ENCODE measurements at regions not wholly inside any gene's neighbourhood (a gene's known extent, or its start where the extent isn't known, plus 50 kb on each side); places are given as distances from the start of the nearest gene placed in this dataset.

DNA sequence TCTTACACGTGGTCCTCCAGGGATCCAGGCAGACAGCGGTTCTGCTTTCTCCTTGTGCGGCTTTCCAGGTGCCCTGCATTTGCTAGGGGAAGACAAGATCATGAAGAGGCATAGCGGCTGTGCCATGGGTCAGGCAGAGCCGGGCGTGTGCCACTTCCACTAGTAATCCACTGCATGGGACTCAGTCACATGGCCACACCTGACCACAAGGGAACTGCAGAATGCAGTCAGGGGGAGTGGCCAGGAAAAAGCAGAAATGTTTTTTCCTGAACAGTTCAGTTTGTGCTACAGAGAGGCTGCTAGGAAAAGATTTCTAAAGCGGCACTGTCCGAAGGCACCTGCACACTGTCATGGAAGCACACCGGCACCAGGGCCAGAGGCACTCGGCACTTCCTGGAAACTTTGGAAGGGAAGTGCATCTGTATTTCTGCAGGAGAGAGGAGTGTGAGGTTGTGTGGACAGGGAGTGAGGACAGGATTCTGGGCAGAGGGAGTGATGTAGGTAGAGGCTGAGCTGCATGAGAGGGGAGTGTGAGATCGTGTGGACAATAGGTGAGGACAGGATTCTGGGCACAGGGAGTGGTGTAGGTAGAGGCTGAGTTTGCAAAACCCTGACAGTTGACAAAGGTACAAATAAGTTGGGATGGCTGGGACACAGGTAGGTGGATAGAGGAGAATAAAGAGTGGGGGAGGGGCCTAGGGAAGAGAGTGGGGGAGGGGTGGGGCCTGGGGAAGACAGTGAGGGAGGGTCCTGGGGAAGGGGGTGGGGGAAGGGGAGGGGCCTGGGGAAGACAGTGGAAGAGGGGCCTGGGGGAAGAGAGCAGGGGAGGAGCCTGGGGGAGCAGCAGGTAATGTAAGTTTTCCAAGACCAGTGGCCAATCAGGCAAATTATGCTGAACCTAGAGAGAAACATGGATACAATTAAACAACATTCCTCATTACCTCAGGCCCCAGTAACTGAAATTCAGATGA is 1436.3 kb downstream of the TBC1D22A start:
- peak; percentile 27 for DNase-seq

DNA sequence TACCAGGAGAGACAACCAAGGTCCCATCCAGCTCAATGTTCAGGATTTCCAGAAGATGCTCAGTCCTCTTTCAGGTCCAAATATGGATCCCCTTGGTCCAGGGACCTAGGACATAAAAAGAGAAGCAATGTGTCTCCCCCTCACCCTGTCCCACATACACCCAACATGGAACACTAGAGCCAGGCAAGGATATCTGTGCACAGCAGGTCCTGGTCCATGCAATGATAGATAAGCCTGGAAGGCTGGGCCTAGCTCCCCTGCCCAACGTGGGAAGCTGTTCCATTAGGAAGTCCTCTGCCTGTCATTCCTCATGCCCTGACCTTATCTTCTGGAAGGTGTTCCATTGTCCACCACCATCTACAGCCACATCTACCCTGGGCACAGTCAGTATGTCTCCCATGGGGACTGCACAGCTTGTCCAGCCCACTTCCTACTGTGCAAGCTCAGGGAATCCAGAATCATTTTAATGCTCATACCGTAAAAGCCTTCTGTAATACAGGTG is 1434.8 kb downstream of the TBC1D22A start:
- no peak for DNase-seq

DNA sequence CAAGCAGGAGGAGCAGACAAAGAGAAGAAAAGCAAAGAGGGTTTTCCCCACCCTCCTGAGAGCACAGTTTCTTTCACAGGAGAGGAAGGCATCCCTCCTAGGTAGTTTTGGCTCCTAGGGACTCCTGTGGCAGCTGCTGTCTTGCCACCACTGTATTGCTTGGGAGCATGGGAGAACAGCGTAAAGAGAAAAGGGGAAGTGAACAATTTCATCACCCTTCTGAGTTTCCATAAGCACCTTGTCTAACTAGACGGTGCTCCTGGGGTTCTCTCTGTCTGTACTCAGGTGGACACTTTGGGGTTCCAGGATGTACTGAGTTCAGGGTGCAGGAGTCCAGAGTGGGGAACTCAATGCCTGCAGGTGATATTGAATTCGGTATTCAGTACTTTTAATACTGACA is 1430.5 kb downstream of the TBC1D22A start:
- peak; percentile 3 for DNase-seq

DNA sequence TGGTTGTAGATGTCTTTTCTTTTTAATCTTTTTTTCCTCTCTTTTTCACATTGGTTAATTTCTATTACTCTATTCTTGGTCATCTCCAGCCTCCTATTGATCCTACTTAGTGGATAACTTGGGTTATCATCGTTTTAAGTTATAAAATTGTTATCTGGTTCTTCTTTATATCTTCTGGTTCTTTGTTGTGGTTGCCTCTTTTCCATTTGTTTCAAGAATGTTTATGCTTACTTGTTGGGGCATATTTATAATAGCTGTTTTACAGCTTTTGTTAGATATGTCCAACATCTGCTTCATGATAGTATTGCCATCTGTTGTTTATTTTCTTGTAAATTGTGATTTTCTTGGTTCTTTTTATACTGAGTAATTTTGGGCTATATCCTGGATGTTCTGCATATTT is 1429.6 kb downstream of the TBC1D22A start:
- DNase-seq, result no peak

DNA sequence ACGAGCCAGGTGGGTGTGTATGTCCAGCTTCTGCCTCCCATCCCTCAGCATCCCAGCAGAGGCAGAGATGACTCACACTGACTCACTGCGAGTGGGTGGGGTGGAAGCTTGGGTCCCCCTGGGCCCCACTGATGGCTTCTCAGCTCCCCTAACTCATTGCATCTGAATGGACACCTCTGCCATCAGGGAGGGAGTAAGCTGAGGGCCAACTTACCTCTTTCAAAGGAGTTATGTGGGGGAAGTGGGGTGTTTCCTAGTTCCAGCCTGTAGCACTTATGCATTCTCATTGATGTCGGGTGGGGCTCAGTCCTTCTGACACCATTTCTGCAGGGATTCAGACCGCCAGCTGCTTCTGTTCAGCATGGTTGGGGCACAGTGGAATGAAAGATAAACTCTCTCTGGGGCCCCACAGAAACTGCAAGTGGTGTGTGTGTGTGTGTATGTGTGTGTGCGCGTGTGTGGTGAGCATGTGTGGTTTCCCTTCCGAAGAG is 1425.8 kb downstream of the TBC1D22A start:
- no peak for DNase-seq

DNA sequence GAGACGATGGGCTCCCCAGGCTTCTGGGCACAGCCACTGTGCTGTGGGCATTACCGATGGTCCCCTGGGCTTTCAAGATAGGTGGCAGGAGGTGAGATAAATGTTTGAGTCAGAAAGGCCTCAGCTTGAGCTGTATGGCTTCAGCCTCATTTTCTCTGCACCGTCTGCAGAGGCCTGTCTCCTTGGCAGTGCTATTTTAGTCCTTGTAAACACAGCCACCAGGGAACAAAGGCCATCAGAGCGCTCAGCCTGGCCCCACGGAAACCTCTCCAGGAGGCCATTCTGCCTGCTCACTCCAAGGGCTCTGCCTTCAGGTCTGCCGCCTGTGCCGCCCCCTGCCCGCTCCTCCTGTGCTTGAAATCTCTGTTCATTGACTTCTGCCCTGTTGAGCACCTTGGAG is 1424.9 kb downstream of the TBC1D22A start:
- no peak for DNase-seq

DNA sequence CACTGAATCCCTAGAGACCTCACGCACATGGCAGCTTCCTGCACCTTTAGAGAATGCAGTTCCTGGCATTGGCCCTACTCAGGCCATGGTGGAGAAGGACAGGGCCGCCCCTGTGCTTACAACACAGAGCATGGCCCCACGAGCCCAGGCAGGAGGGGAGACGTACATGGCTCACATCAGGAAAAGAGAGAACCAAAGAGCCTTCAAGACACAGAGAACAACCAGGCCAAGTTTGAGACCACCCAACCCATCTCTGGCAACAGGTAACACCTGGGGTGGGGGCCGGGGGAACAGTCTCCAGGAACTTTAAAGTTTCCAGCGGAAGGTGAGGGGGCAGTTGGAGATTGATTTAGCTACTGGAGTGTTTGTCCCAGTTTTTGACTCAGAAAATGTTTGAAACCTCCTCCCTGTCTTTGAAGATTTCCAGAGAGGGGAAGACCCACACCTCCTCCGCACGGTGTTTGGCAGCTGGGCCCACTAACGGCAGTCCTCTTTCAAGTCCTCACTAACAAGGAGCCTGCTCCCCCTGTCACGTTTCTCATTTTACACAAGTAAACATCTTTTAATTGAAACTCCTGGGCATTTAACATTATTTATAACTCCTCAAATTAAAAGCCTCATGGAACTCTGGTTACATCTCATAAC is 1423.8 kb downstream of the TBC1D22A start:
- DNase-seq, result no peak

DNA sequence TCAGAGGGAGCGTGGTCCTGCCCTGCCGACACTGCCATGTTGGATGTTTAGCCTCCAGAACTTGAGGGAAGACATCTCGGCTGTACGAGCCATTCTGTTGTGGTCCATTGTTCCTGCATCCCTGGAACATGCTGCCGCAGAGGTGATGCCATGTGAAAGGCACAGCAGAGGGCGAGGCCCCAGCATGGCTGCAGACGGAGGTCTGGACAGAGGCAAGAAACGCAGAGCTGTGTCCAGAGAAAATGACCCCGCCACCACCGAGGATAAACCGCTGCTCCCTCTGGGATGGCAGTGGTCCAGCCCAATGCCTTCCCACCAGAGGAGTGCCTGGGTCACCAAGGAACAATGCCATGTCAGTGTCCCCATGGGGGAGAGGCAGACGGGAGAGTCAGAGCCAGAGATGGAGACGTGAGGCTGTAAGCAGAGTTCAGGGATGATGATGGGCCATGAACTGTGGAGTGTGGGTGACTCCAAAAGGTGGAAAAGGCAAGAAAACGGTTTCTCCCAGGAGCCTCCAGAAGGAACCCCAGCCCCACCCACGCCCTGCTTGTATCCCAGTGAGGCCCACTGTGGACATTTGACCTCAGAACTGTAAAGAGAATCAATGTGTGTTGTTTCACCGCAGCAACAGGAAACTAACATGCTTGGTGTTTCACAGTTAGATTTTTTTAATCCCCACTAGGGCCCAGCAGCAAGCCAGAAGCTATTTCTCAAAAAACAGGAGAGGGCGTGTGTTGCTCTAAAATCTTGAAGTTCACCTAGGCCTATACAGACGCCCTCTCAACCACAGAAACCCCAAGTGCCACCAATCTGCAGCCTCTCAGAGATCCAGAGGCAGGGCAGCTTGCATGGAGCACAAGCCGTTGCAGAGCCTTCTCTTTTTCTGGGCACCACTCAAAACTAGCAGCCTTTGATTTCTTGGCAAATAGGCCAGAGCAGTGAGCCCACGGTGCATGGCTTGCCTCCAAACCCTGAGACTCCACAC is 1422.9 kb downstream of the TBC1D22A start:
- no peak for DNase-seq

DNA sequence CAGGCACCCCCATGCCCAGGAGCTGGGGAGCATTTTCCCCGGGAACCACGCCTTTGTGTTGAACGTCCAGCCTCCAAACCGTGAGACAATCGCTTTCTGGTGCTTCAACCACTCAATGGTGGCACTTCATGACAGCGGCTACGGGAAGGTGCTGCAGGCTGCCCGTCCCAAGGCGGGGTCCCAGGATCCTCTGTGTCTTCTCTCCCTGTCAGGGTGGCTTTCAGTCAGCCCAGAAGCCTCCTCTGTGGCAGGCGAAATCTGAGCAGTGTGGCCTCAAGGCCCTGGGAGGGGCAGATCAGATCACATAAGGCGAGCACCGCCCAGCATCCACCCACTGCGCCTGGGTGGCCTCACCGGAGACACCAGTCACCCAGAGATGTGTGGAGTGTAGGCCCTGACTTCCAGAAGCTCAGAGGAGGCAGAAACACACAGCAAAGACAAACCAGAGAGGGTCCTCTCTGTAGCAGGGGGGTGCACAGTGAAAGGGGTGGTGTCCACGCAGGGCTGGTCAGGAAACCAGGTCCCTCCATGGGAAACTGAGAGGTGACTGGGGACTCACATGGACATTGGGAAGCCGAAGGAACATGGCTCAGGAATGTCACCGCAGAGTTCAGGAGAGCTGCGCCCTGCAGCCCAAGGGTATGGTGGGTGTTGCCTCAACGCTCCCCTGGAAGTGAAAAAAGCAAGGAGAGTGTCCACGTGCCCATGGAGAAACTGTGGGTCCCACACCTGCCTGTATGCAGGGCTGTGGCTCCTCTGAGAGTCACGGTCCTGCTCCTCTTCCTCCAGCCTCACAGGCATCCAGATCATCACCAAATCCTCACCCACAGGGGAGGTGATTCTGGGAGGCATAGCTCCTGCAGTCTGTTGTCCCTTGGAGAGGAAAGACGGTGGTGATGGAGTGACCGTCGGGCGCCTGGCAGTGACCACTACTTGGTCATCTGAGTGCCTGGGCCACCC is 1420.7 kb downstream of the TBC1D22A start:
- no peak for DNase-seq

DNA sequence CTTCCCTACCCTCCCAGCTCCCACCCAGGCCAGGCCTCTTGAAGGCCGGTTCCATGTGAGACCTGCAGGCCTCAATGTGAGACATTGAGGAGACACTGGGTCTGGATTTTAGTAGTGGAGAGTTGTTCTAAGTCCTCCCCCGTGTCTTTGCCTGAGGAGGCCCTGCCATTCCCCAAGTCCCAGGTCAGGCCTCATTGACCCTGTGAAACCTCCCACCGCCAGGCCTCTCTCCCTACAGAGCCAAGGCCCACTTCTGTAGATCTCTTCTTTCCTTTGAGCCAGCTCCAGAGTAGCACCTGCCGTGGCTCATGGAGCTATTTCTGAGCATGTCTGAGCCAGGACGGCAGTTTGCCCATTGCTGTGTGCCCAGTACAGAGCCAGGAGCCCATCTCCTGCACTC is 1419.6 kb downstream of the TBC1D22A start:
- DNase-seq, result no peak

DNA sequence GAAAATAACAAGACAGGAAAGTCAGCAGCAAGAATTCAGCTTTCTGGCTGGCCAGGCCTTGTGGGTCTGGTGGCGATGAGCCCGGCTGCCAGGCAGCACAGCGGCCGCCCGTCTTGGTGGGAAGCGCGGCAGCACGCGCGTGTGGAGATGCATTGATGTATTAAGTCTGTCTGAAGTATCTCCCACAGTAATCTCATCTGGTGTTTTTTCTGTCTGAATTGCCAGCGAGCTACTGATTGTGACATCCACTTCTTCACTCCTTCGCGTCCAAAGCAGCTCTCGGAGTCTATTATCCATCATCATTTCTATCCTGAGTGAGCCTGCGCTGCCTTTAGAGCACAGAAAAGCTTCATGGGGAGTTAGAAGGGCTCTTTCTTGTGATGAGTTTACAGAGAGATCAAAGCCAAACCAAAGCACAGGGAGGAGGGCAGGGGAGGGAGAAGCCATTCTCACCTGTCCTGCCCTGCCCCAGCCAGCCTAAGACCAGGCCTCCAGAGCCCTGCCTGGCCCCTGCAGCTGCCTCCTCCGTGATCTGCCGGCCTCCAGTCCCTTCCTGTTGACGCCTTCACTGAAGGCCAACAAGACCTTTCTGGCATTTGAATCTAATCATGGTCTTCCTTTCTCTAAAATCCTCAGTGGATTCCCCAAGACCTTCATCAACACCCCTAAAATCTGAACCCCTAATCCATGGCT is 1419.0 kb downstream of the TBC1D22A start:
- DNase-seq, result no peak

DNA sequence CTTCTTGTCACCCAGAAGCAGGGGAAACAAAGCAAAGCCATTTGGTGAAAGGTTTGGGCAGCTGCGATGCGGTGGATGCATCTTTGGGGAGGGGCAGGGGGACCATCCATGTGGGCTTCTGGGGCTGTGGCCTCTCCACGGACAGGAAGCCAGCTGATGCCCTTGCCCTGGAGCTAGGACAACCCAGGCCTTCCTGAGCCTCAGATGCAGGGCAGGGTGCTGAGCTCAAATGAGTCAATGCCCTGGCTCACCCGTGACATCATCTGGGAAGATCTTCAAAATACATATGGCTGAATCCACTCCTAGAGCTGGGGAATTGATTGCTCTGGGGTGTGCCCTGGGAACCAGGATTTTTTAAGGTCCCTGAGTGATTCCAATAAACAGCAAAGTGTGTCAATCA is 1418.2 kb downstream of the TBC1D22A start:
- DNase-seq, result no peak

DNA sequence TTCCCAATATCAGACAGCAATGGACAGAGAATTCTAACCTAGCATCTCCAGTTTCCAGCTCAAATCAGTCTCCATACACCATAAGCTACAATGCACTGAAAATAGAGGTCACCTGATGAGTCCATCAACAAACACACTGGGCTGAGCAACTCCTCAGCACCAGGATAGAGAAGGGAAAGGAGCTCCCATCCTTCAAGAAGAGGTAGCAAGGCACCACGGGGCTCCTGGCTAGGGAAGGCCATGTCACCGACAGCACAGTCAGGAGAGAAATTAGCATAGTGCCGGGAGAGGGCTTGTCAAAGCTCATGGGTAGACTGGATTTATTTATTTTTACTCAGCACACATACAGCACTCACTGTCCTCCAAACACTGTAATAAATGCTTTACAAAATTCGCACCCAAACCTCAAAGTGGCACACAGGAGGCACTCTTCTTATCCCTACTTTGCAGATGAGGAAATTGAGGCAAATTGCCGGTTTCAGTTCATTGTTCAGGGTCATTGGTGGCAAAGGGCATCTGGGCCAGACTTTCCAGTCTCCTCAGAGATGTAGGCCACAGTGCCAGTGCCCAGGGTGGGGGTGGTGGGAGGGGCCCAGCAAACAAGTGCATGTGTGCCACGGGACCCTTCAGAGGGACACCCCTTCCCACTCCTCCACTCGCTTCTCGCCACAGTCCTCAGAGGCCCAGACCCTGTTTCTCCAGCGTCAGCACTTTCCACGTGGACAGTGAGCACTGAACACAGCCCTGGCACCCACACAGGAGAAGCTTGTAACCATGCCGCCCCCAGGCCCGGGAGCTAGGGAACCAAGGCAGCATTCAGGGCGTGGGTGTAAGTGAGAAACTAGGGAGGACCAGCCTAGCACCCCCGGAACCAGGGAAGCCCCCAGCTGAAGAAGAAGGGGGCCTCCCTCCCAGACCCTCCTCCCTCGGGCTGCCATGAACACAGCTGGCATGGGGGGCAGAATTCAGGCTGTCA is 1417.4 kb downstream of the TBC1D22A start:
- no peak for DNase-seq

DNA sequence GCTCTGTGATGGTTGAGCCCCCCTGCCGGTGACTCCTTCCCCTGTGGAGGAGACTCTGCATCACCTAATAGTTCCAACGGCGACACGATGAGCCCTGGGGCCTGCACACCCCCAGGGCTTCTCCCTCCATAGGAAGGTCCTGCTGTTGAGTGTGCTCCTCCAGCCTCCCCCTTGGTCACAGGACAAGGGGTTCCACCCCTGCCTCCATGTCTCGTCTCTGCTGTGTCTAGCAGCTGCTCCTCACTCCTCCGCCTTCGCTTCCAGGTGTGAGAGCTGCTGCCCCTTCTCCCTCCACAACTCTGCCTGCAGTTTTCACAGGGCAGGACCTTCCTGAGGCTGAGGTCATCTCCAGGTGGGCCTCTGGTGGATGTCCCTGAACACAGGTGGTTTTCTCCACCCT is 1416.1 kb downstream of the TBC1D22A start:
- DNase-seq, result no peak

DNA sequence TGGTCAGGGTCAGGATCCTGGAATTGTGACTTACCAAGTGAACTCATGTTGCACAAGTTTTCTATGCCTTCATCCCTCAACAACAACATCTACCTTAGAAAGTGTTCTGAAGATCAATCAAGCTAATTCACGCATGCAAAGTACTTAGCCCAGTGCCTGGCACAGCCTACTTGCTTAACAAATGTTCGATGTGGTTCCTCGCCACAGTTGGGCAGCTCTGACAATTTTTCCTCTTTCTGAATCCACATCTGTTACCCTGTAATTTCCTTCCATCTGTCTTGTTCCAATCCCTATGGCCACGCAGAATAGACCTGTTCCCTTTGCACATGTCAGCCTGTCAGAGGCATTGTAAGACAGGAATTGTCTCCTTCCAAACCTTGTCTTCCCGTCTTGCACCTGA is 1415.2 kb downstream of the TBC1D22A start:
- DNase-seq, result no peak

DNA sequence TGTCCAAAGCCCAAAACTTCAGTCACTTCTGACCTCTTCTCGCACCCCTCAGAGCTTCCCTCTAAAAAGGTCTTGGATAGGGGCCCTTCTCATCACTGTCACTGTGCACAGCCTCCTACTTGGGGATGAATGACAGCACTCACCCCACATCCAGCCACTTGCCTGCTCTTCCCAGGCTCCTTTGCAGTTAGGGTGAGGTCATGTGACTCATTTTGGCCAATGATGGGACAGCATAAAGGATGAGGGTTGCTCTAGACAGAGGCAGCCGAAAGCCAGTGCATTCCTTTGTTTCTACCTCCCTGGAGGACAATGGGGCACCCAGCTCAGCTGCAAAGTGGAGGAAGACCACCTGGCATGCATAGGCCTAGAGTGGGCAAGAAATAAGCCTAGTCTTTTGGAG is 1413.3 kb downstream of the TBC1D22A start:
- no peak for DNase-seq

DNA sequence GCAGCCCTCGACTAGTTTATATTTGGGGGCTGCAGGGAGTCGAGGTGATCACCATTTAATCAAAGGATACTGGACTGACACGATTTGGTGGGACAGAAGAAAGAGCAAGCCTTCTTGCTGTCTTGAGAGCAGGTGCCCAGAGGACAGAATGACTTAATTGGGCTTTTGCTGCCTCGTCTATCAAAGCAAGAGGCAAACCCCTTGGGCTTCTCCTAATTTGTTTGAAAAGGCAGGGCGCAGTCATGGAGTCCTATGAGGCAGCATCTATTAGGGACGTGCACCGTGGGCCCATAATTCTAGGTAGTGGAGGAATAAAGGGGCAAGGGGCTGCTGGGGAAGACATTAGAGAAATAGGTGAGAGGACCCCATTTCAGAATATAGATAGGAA is 1411.3 kb downstream of the TBC1D22A start:
- no peak for DNase-seq

DNA sequence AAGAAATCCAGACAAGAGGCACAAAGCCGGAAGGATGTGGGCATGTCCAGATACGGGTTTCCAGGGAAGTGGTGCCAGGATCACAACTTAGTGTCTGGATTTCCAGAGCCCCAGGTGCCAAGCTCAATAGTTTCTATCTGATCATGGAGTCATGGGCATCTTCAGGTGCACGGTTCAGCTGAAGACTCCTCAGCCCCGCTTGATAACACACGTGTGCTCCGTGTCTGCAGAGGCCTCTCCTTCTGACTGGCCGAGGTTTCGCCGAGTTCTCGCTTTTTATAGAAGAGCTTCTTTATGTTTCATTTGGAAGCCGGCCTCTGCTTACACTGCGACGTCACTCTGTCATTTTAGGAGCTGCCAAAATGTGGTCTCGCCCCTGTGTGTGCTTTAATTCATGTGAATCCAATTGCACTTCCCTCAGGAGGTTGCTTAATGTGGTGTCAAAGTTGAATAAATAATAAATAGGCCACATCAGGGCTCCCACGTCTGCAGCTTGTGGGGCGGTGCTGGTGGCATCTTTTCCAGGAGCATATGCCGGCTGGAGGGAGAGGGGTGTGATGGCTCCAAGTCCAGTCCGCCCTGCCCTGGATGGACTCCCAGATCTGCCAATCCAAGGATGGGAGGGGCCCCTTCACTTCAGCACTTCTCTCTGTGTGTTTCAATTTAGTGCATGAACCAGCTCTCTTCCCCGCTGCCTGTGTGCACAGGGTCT is 1410.8 kb downstream of the TBC1D22A start:
- DNase-seq, result no peak

DNA sequence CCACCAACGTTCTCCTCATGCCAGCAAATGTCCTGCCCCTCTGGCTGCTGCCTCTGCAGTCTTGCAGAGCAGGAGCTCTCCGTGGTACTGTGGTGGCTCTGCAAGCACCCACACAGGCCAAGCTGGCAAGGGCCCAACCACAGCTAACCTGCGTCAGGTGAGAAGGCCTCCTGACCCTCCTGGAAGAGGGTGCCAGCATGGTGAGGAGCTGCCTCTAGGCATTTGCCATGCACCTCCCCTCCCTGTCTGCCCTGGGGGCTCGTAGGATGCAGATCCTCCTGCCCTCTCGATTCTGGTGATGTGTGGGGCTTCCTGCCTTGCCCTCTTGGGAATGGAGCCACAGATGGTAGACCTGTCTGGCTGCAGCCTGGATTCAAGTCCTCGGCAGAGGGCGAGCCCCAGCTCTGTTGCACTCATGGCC is 1408.8 kb downstream of the TBC1D22A start:
- no peak for DNase-seq
